HUES64 (cell line): ENCODE measurements at regions not wholly inside any gene's neighbourhood (a gene's known extent, or its start where the extent isn't known, plus 50 kb on each side); places are given as distances from the start of the nearest gene placed in this dataset.

Experiments
- H3K27ac ChIP-seq: 2 replicates; pipeline ENCODE4 v1.7.0; 2013; ENCODE audit warnings: low read depth, low read length, inconsistent platforms
- H3K27me3 ChIP-seq: 2 replicates; pipeline ENCODE4 v1.6.1; 2013; ENCODE audit warnings: mild to moderate bottlenecking, low read length; ENCODE audit not compliant: insufficient read depth
- H3K36me3 ChIP-seq: 2 replicates; pipeline ENCODE4 v1.6.1; 2013; ENCODE audit warnings: mild to moderate bottlenecking, low read length; ENCODE audit not compliant: insufficient read depth
- H3K4me1 ChIP-seq: 2 replicates; pipeline ENCODE4 v1.6.1; 2013; ENCODE audit warnings: mild to moderate bottlenecking, low read length, moderate library complexity; ENCODE audit not compliant: insufficient read depth
- H3K4me3 ChIP-seq: 2 replicates; pipeline ENCODE4 v1.5.1; 2013; ENCODE audit warnings: mild to moderate bottlenecking, low read length, moderate library complexity
- H3K9ac ChIP-seq: 2 replicates; pipeline ENCODE4 v1.6.1; 2013; ENCODE audit warnings: mild to moderate bottlenecking, low read depth, low read length
- H3K9me3 ChIP-seq: 2 replicates; pipeline ENCODE4 v1.6.1; 2013; ENCODE audit warnings: low read depth, low read length; ENCODE audit not compliant: insufficient read depth
- WGBS: fragments of 150-250, 120-280 bp; methylation state at CpG from one replicate; pipeline ENCODE4 v1.1.7; 2013; ENCODE audit warnings: missing lambda C conversion rate; 5-methylcytosine and 5-hydroxymethylcytosine counted together

- no peaks in the 10 kb centered on the region for H3K36me3 ChIP-seq
Measured at GRCh38 chr17:13405080-13405479, 196.6 kb downstream of the HS3ST3A1 start.

DNA sequence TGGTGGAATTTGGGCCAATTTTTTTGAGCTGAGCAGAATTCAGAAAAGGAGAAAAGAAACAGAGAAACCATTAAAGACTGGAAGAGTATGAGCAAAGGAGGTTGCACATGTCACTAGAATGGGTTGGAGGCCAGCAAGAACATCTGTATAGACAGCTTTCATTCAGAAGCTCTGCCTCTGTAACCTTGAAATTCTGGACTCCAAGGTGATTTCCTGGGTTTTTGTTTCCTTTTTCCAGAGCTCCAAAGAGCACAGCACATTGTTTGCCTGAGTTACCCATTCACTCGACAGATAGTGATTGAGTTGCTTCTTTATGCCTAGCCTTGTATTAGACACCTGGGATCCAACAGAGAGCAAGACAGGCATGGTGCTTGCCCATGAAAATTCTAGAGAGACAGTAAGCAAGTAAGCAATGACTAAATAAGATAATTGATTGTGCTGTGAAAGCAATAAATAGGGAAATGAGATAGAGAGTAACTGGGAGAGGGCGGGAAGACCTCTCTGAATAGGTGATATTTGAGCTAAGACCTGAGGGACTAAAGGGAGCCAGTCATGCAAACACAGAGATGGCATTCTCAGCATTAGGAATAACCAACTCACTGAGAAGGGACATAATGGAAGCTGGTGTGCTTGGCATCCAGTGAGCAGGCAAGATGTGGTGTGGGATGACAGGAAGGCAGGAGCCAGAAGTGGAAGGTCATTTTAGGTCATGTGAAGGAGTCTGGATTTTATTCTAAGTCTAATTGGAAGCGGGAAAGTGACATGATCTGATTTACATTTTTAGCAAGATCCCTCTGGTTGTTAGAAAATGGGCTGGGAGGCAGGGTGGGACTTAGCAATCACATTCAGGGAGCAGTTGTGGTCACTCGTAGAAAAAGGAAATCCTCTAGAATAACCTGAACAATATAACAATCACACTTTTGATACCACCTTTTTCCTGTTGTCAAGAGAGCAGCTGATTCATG lies 197.5 kb downstream of the HS3ST3A1 start:
- Histone ChIP-seq H3K27me3 (no peaks in the 10 kb centered on the region), H3K4me3 (no peak overlapping the region), H3K9ac (no peak overlapping the region), H3K36me3 (no peaks in the 10 kb centered on the region), H3K9me3 (no peaks in the 10 kb centered on the region), H3K4me1 (peaks cover 27% of the 10 kb centered on the region), H3K27ac (no peak overlapping the region)
- WGBS, result 89% methylated on average over 3 of the region's 4 CpGs

More at GRCh38 chr17:13405080-13405479, 196.6 kb downstream of the HS3ST3A1 start:
- no peaks in the 10 kb centered on the region for H3K27me3 ChIP-seq
- no peak overlapping the region for H3K27ac ChIP-seq
- H3K9me3 ChIP-seq, result no peaks in the 10 kb centered on the region
- peaks cover 27% of the 10 kb centered on the region for H3K4me1 ChIP-seq
- no peak overlapping the region for H3K4me3 ChIP-seq
- H3K9ac ChIP-seq, result no peak overlapping the region
- 95% methylated on average over 1 of the region's 1 CpG for WGBS

DNA sequence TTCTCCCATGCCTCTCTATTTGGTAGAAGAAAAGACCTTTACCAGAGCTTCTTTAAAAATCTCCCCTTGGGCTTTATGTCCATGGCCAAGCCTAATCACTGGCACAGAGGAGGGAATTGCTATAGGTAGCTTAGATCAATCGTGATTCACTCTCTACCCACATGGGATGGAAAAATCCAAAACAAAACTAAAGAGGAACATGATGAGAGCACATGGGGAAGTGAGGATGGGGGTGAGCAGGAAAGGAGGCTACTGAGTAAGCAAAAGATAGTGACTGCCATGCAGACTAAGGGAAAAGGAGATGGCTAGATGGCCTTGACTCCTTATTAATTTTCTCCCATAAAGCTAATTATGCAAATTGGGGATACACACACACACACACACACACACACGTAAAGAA lies 201.2 kb downstream of the HS3ST3A1 start:
- no peaks in the 10 kb centered on the region for H3K36me3 ChIP-seq
- H3K27ac ChIP-seq, result no peak overlapping the region
- H3K4me1 ChIP-seq, result peaks cover 21% of the 10 kb centered on the region
- H3K27me3 ChIP-seq, result no peaks in the 10 kb centered on the region
- H3K9me3 ChIP-seq, result no peaks in the 10 kb centered on the region
- H3K9ac ChIP-seq, result no peak overlapping the region
- 99% methylated on average over 2 of the region's 2 CpGs for WGBS
- no peak overlapping the region for H3K4me3 ChIP-seq

GRCh38 chr17:13398853-13399252 lies 202.9 kb downstream of the HS3ST3A1 start:
- H3K9ac ChIP-seq, result no peak overlapping the region
- H3K36me3 ChIP-seq, result no peaks in the 10 kb centered on the region
- peaks cover 7% of the 10 kb centered on the region; the same call in 1 of the 2 replicates for H3K4me1 ChIP-seq
- no peak overlapping the region for H3K4me3 ChIP-seq
- WGBS, result 93% methylated on average over 1 of the region's 1 CpG
- H3K9me3 ChIP-seq, result no peaks in the 10 kb centered on the region
- no peaks in the 10 kb centered on the region for H3K27me3 ChIP-seq
- no peak overlapping the region for H3K27ac ChIP-seq

- Histone ChIP-seq H3K9me3 (no peaks in the 10 kb centered on the region), H3K4me1 (0 out of 2 replicates have a peak, but pooled peaks cover 6% of the 10 kb centered on the region), H3K36me3 (no peaks in the 10 kb centered on the region), H3K27me3 (no peaks in the 10 kb centered on the region), H3K9ac (no peak overlapping the region), H3K4me3 (no peak overlapping the region), H3K27ac (no peak overlapping the region)
- 100% methylated on average over 1 of the region's 1 CpG for WGBS
Measured at GRCh38 chr17:13398091-13398490, 203.6 kb downstream of the HS3ST3A1 start.

GRCh38 chr17:13395862-13396261 lies 205.9 kb downstream of the HS3ST3A1 start:
- no peaks in the 10 kb centered on the region for H3K36me3 ChIP-seq
- WGBS, result 76% methylated on average over 1 of the region's 1 CpG
- H3K9ac ChIP-seq, result no peak overlapping the region
- no peaks in the 10 kb centered on the region for H3K9me3 ChIP-seq
- no peaks in the 10 kb centered on the region for H3K27me3 ChIP-seq
- 0 out of 2 replicates have a peak, but pooled peaks cover 6% of the 10 kb centered on the region for H3K4me1 ChIP-seq
- H3K27ac ChIP-seq, result no peak overlapping the region
- no peak overlapping the region for H3K4me3 ChIP-seq

DNA sequence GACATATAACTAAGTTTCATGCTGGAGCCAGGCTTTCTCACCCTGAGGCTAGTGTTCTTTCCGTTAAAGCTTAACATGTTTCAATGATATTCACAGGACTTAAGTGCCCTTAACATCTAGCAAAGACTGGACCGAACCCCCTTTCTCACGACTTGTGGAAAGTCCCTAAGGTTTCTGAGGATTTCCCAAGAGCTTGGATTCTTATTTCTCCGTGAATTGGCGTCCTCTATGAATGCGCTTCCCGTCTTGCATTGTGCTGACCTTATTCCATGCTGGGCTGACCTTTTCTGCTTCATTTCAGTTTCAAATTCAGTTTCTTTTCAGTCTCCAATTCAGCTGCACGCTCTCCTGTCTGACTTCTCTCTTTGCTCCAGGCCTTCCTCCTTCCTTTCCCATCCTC lies 206.4 kb downstream of the HS3ST3A1 start:
- WGBS, result 88% methylated on average over 8 of the region's 8 CpGs
- H3K27me3 ChIP-seq, result no peaks in the 10 kb centered on the region
- H3K9me3 ChIP-seq, result no peaks in the 10 kb centered on the region
- no peak overlapping the region for H3K4me3 ChIP-seq
- H3K36me3 ChIP-seq, result no peaks in the 10 kb centered on the region
- no peak overlapping the region for H3K9ac ChIP-seq
- 0 out of 2 replicates have a peak, but pooled peaks cover 6% of the 10 kb centered on the region for H3K4me1 ChIP-seq
- H3K27ac ChIP-seq, result no peak overlapping the region

DNA sequence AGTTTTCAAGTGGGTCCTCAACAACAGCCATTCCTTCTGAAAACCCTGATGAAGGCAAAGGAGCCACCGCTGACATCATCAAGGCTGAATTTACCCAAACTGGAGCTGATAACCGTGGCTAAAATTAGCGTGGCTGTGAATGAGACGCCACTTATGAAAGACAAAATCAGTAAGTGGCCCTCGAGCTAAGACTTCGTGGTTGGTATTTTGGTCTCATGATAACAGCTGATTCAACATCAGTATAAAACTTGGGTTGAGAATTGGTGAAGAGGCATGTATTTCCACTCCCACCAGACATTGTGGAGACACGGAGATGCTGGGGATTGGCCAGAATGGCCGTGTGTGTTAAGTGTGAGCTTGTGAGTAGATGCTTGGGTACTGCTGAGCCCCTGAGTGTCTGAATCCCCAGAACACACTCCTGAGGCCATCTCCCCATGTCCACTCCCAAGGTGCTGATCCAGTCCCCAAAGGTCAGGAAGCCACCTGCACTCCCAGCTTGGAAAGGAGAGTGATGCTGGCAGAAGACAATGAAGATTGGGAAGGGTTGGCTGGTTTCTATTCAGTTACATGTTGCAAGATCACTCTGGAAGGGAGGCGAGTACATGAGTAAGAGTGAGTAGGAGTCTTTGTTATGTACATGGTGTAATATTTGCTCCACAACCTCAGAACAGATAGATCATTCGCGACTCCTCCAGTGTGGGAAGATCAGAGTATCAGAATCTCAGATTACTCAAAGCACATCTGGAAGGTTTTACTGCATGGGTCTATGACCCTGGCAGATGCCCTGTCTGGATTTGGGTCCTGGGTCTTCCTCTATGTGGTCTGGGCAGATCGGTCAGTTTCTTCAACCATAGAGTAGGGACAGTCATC lies 207.7 kb downstream of the HS3ST3A1 start:
- Histone ChIP-seq H3K9ac (no peak overlapping the region), H3K27ac (no peak overlapping the region)
- 91% methylated on average over 12 of the region's 12 CpGs for WGBS

GRCh38 chr17:13387952-13388351 lies 213.8 kb downstream of the HS3ST3A1 start:
- Histone ChIP-seq H3K9me3 (no peaks in the 10 kb centered on the region), H3K9ac (no peak overlapping the region), H3K4me1 (no peaks in the 10 kb centered on the region), H3K27ac (no peak overlapping the region), H3K27me3 (no peaks in the 10 kb centered on the region), H3K4me3 (no peak overlapping the region), H3K36me3 (no peaks in the 10 kb centered on the region)
- WGBS, result 100% methylated on average over 1 of the region's 1 CpG

More for the DNA sequence above, 207.7 kb downstream of the HS3ST3A1 start:
- H3K4me1 ChIP-seq, result 0 out of 2 replicates have a peak, but pooled peaks cover 6% of the 10 kb centered on the region
- H3K4me3 ChIP-seq, result no peak overlapping the region
- H3K9me3 ChIP-seq, result no peaks in the 10 kb centered on the region
- no peaks in the 10 kb centered on the region for H3K27me3 ChIP-seq
- H3K36me3 ChIP-seq, result no peaks in the 10 kb centered on the region

DNA sequence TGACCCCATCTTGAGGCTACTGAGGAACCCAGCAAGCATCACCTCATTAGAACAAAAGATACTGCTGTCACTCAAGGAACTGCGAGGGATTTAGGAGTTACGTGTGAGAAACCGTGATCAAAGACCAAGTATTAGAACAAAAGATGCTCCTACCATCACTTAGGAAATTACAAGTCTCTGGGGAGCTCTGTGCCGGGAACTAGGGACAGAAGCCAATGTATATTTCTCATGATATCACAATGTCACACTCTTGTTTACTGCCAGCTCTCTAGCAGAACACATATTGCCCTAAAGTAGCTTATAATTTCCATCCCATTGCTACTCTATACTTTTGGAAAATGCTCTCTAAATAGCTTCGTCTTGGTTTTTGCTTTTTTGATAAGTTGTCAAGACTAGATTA lies 214.5 kb downstream of the HS3ST3A1 start:
- Histone ChIP-seq H3K27ac (no peak overlapping the region), H3K27me3 (no peaks in the 10 kb centered on the region), H3K4me1 (no peaks in the 10 kb centered on the region), H3K36me3 (no peaks in the 10 kb centered on the region), H3K4me3 (no peak overlapping the region), H3K9ac (no peak overlapping the region), H3K9me3 (no peaks in the 10 kb centered on the region)
- 94% methylated on average over 4 of the region's 5 CpGs for WGBS

GRCh38 chr17:13385481-13385911 lies 216.2 kb downstream of the HS3ST3A1 start:
- H3K4me1 ChIP-seq, result no peaks in the 10 kb centered on the region
- H3K4me3 ChIP-seq, result no peak overlapping the region
- WGBS, result 91% methylated on average over 5 of the region's 5 CpGs
- no peak overlapping the region for H3K9ac ChIP-seq
- H3K27ac ChIP-seq, result no peak overlapping the region
- no peaks in the 10 kb centered on the region for H3K36me3 ChIP-seq
- no peaks in the 10 kb centered on the region for H3K9me3 ChIP-seq
- H3K27me3 ChIP-seq, result no peaks in the 10 kb centered on the region
